C4-2B (cell line): ENCODE measurements at regions not wholly inside any gene's neighbourhood (a gene's known extent, or its start where the extent isn't known, plus 50 kb on each side); places are given as distances from the start of the nearest gene placed in this dataset.

Source experiments
- CTCF ChIP-seq: fragments of 450-650 bp; conservative IDR thresholded peaks from 2 replicates; pipeline ENCODE4 v1.5.1; 2017; ENCODE audit warnings: mild to moderate bottlenecking
- ZFX ChIP-seq: fragments of 450-650 bp; IDR thresholded peaks from 2 replicates; pipeline ENCODE4 v1.6.1; 2017

- TF ChIP-seq CTCF (no peak), ZFX (no peak)
Measured at GRCh38 chr4:27524224-27524623, 663.6 kb downstream of the STIM2 start.
